ENCODE measurements at regions not wholly inside any gene's neighbourhood (a gene's known extent, or its start where the extent isn't known, plus 50 kb on each side); places are given as distances from the start of the nearest gene placed in this dataset.

DNA sequence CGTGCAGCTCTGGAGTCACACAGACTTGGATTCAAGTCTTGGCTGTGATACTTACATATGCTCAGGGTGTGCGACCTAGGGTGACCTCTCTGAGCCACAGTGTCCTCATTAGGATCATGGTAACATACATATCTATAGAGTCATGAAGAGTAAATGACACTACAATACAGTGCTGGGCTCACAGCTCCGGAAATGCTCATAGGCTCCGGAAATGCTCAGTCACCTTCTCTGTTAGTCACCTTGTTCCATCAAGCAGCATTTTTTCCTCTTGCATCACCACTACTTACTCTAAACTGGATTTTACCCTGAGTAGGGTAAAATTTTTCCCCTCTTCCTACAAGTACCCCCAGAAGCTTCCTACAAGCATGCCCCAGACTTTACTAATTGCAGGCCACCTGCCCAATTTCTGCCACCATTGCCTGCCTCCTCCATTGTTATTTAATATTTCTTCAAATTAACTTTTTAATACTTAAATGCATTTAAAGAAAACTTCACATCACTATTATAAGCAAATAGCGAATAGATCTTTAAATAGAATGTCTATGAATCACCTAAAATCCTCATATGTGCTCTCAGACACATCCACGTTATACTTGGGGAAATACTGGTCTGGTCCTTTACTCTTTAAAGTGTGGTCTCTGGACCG is 147.6 kb upstream of the SPRY4 start (continued):
- 0 out of 2 replicates have a peak, but pooled peaks have one; percentile 20 for TF ChIP-seq CREB3L1 (IDR thresholded peaks at IDR 0.05; ENCODE audit: borderline replicate concordance, low read depth)
- no peak for TF ChIP-seq MTA1 (IDR thresholded peaks at IDR 0.05; ENCODE audit: borderline replicate concordance)
- TF ChIP-seq HDAC8 (tag; IDR thresholded peaks at IDR 0.05): no peak
- TF ChIP-seq ILF3 (IDR thresholded peaks at IDR 0.05; ENCODE audit: borderline replicate concordance): no peak
- TF ChIP-seq CBX2 (IDR thresholded peaks at IDR 0.05; ENCODE audit: insufficient read depth, low read length, poor library complexity, severe bottlenecking): no peak
- peak; percentile 51; the same call in 1 of the 2 replicates for TF ChIP-seq TCF3 (CRISPR knock-in tag; IDR thresholded peaks at IDR 0.05)
- TF ChIP-seq BDP1 (IDR thresholded peaks at IDR 0.05; ENCODE audit: insufficient read depth, insufficient read length): no peak
- no peak for TF ChIP-seq CHCHD3 (CRISPR knock-in tag; IDR thresholded peaks at IDR 0.05)
- TF ChIP-seq DDX20 (tag; IDR thresholded peaks at IDR 0.05; ENCODE audit: low read depth): no peak
- TF ChIP-seq TEAD4 (IDR thresholded peaks at IDR 0.05; ENCODE audit: low read length): peak; percentile 62
- TF ChIP-seq TEAD4 (CRISPR knock-in tag; IDR thresholded peaks at IDR 0.05; ENCODE audit: borderline replicate concordance): no peak
- TF ChIP-seq ARID3A (IDR thresholded peaks at IDR 0.05; ENCODE audit: borderline replicate concordance, low read depth, low read length): peak; percentile 67; the same call in 1 of the 2 replicates
- no peak for TF ChIP-seq ZNF140 (CRISPR knock-in tag; IDR thresholded peaks at IDR 0.05)
- no peak for TF ChIP-seq NUFIP1 (IDR thresholded peaks at IDR 0.05; ENCODE audit: partially characterized antibody)
- no peak for TF ChIP-seq KLF16 (IDR thresholded peaks at IDR 0.05)
- TF ChIP-seq ZNF511 (CRISPR knock-in tag; IDR thresholded peaks at IDR 0.05): no peak
- TF ChIP-seq, protein P1, sequence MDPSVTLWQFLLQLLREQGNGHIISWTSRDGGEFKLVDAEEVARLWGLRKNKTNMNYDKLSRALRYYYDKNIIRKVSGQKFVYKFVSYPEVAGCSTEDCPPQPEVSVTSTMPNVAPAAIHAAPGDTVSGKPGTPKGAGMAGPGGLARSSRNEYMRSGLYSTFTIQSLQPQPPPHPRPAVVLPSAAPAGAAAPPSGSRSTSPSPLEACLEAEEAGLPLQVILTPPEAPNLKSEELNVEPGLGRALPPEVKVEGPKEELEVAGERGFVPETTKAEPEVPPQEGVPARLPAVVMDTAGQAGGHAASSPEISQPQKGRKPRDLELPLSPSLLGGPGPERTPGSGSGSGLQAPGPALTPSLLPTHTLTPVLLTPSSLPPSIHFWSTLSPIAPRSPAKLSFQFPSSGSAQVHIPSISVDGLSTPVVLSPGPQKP (CRISPR knock-in tag; IDR thresholded peaks at IDR 0.05): no peak
- TF ChIP-seq, protein P2, sequence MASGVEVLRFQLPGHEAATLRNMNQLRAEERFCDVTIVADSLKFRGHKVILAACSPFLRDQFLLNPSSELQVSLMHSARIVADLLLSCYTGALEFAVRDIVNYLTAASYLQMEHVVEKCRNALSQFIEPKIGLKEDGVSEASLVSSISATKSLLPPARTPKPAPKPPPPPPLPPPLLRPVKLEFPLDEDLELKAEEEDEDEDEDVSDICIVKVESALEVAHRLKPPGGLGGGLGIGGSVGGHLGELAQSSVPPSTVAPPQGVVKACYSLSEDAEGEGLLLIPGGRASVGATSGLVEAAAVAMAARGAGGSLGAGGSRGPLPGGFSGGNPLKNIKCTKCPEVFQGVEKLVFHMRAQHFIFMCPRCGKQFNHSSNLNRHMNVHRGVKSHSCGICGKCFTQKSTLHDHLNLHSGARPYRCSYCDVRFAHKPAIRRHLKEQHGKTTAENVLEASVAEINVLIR (CRISPR knock-in tag; IDR thresholded peaks at IDR 0.05): no peak
- TF ChIP-seq, protein P3, sequence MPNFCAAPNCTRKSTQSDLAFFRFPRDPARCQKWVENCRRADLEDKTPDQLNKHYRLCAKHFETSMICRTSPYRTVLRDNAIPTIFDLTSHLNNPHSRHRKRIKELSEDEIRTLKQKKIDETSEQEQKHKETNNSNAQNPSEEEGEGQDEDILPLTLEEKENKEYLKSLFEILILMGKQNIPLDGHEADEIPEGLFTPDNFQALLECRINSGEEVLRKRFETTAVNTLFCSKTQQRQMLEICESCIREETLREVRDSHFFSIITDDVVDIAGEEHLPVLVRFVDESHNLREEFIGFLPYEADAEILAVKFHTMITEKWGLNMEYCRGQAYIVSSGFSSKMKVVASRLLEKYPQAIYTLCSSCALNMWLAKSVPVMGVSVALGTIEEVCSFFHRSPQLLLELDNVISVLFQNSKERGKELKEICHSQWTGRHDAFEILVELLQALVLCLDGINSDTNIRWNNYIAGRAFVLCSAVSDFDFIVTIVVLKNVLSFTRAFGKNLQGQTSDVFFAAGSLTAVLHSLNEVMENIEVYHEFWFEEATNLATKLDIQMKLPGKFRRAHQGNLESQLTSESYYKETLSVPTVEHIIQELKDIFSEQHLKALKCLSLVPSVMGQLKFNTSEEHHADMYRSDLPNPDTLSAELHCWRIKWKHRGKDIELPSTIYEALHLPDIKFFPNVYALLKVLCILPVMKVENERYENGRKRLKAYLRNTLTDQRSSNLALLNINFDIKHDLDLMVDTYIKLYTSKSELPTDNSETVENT (CRISPR knock-in tag; IDR thresholded peaks at IDR 0.05): no peak
- no peak for TF ChIP-seq ZFP30 (CRISPR knock-in tag; IDR thresholded peaks at IDR 0.05; ENCODE audit: borderline replicate concordance)

Measured in K562 (cell line).